Neural cell (in vitro differentiated cells): ENCODE measurements at regions not wholly inside any gene's neighbourhood (a gene's known extent, or its start where the extent isn't known, plus 50 kb on each side); places are given as distances from the start of the nearest gene placed in this dataset.

Experiments used
- H2AFZ ChIP-seq: fragments of 200-600, 300-800 bp; sonication (generic), shearing (Covaris generic); 2 replicates; pipeline ENCODE4 v1.6.0; 2014; ENCODE audit warnings: low read depth, mild to moderate bottlenecking, antibody characterized with exemption, low read length, moderate library complexity
- H3F3A ChIP-seq: fragments of 200-600 bp; shearing (Covaris generic); 2 replicates; pipeline ENCODE4 v1.6.1; 2016; ENCODE audit warnings: mild to moderate bottlenecking, moderate library complexity, mixed read lengths, antibody characterized with exemption, low read length; ENCODE audit not compliant: insufficient read depth, poor library complexity, severe bottlenecking
- H3K27ac ChIP-seq: fragments of 200-600, 300-800 bp; sonication (generic), shearing (Covaris generic); 2 replicates; pipeline ENCODE4 v1.5.1; 2014; ENCODE audit warnings: mild to moderate bottlenecking, low read length, moderate library complexity
- H3K27me3 ChIP-seq: fragments of 300-800, 200-600 bp; sonication (generic), shearing (Covaris generic); 2 replicates; pipeline ENCODE4 v1.6.0; 2014; ENCODE audit warnings: mild to moderate bottlenecking, low read depth, low read length, moderate library complexity; ENCODE audit not compliant: insufficient read depth
- H3K36me3 ChIP-seq: fragments of 300-800, 200-600 bp; sonication (generic), shearing (Covaris generic); 2 replicates; pipeline ENCODE4 v1.5.1; 2014; ENCODE audit warnings: mild to moderate bottlenecking, antibody characterized with exemption, low read length, moderate library complexity; ENCODE audit not compliant: insufficient read depth
- H3K4me2 ChIP-seq: fragments of 300-800, 200-600 bp; sonication (generic), shearing (Covaris generic); 2 replicates; pipeline ENCODE4 v1.6.0; 2014; ENCODE audit warnings: mild to moderate bottlenecking, low read length
- H3K4me3 ChIP-seq: fragments of 300-800, 200-600 bp; sonication (generic), shearing (Covaris generic); 2 replicates; pipeline ENCODE4 v1.5.1; 2014; ENCODE audit warnings: mild to moderate bottlenecking, low read length, moderate library complexity
- H3K79me2 ChIP-seq: fragments of 200-600 bp; shearing (Covaris generic); replicated peaks from 2 replicates; pipeline ENCODE4 v1.6.0; 2014; ENCODE audit warnings: mild to moderate bottlenecking, low read length, moderate library complexity; ENCODE audit not compliant: insufficient read depth
- H3K9ac ChIP-seq: fragments of 300-800, 200-600 bp; sonication (generic), shearing (Covaris generic); 2 replicates; pipeline ENCODE4 v1.6.1; 2016; ENCODE audit warnings: mild to moderate bottlenecking, low read length, mixed read lengths
- H3K9me2 ChIP-seq: fragments of 200-600 bp; shearing (Covaris generic); 2 replicates; pipeline ENCODE4 v1.6.1; 2016; ENCODE audit warnings: mild to moderate bottlenecking, low read length, mixed read lengths; ENCODE audit not compliant: insufficient read depth
- H3K9me3 ChIP-seq: fragments of 200-600, 300-800 bp; sonication (generic), shearing (Covaris generic); 2 replicates; pipeline ENCODE4 v1.6.1; 2016; ENCODE audit warnings: mild to moderate bottlenecking, mixed run types, low read length, moderate library complexity, mixed read lengths
- H4K20me1 ChIP-seq: fragments of 200-600 bp; shearing (Covaris generic); 2 replicates; pipeline ENCODE4 v1.6.1; 2016; ENCODE audit warnings: mild to moderate bottlenecking, mixed run types; ENCODE audit not compliant: insufficient read depth
- CTCF ChIP-seq: fragments of 450-650 bp; IDR thresholded peaks from 2 replicates; pipeline ENCODE4 v1.5.1; 2014; ENCODE audit warnings: antibody characterized with exemption, mild to moderate bottlenecking, moderate library complexity; ENCODE audit not compliant: poor library complexity, severe bottlenecking
- EP300 ChIP-seq: fragments of 450-650 bp; conservative IDR thresholded peaks from 2 replicates; pipeline ENCODE4 v1.6.1; 2014; ENCODE audit warnings: antibody characterized with exemption, mild to moderate bottlenecking, moderate library complexity; ENCODE audit not compliant: poor library complexity, severe bottlenecking
- EZH2 ChIP-seq: fragments of 200-600, 300-800 bp; shearing (Covaris generic), sonication (generic); IDR thresholded peaks from 2 replicates; pipeline ENCODE4 v1.6.1; 2014; ENCODE audit warnings: antibody characterized with exemption, low read length, borderline replicate concordance, mild to moderate bottlenecking; ENCODE audit not compliant: insufficient read depth, poor library complexity, severe bottlenecking
- MXI1 ChIP-seq: fragments of 450-650 bp; conservative IDR thresholded peaks from 2 replicates; pipeline ENCODE4 v1.6.1; 2014; ENCODE audit warnings: antibody characterized with exemption, mild to moderate bottlenecking; ENCODE audit not compliant: poor library complexity, severe bottlenecking
- POLR2AphosphoS5 ChIP-seq: IDR thresholded peaks from 2 replicates; pipeline ENCODE4 v1.6.1; 2012
- RAD21 ChIP-seq: fragments of 450-650 bp; conservative IDR thresholded peaks from 2 replicates; pipeline ENCODE4 v1.6.1; 2014; ENCODE audit warnings: antibody characterized with exemption, mild to moderate bottlenecking, moderate library complexity
- REST ChIP-seq: IDR thresholded peaks from 2 replicates; pipeline ENCODE4 v1.6.1; 2012; ENCODE audit warnings: borderline replicate concordance
- SMC3 ChIP-seq: fragments of 450-650 bp; conservative IDR thresholded peaks from 2 replicates; pipeline ENCODE4 v1.6.1; 2014; ENCODE audit warnings: antibody characterized with exemption, mild to moderate bottlenecking, moderate library complexity; ENCODE audit not compliant: poor library complexity
- TAF1 ChIP-seq: IDR thresholded peaks from 2 replicates; pipeline ENCODE4 v1.6.1; 2012; ENCODE audit warnings: low read depth

- Histone ChIP-seq H4K20me1 (no peaks in the 10 kb centered on the region), H3K4me2 (no peak overlapping the region), H3K36me3 (no peaks in the 10 kb centered on the region), H3K27ac (no peak overlapping the region), H3K27me3 (no peaks in the 10 kb centered on the region), H3F3A (no peaks in the 10 kb centered on the region), H3K79me2 (no peaks in the 10 kb centered on the region), H3K9me3 (no peaks in the 10 kb centered on the region), H3K9ac (no peak overlapping the region), H2AFZ (no peak overlapping the region), H3K4me3 (no peak overlapping the region), H3K9me2 (no peaks in the 10 kb centered on the region)
- no peak for TF ChIP-seq REST
- no peak for TF ChIP-seq SMC3
- TF ChIP-seq EP300 = no peak
- no peak for TF ChIP-seq RAD21
- no peak for TF ChIP-seq POLR2AphosphoS5
- TF ChIP-seq MXI1 = no peak
These were observed 128.3 kb upstream of the RGMA start for GRCh38 chr15:93217343-93217742.

GRCh38 chr15:93214106-93214505 is 125.1 kb upstream of the RGMA start:
- Histone ChIP-seq H3K79me2 (no peaks in the 10 kb centered on the region), H3K9me3 (no peaks in the 10 kb centered on the region), H3K9me2 (no peaks in the 10 kb centered on the region), H4K20me1 (no peaks in the 10 kb centered on the region), H3K4me2 (no peak overlapping the region), H3K4me3 (no peak overlapping the region), H3K36me3 (no peaks in the 10 kb centered on the region), H2AFZ (no peak overlapping the region), H3K27ac (no peak overlapping the region), H3K9ac (no peak overlapping the region), H3F3A (no peaks in the 10 kb centered on the region), H3K27me3 (no peaks in the 10 kb centered on the region)
- TF ChIP-seq EZH2 = no peak
- TF ChIP-seq MXI1 = no peak
- no peak for TF ChIP-seq SMC3
- no peak for TF ChIP-seq EP300
- no peak for TF ChIP-seq POLR2AphosphoS5
- no peak for TF ChIP-seq RAD21
- no peak for TF ChIP-seq CTCF
- TF ChIP-seq TAF1 = no peak
- TF ChIP-seq REST = no peak
